SK-MEL-5 (cell line): ENCODE measurements at regions not wholly inside any gene's neighbourhood (a gene's known extent, or its start where the extent isn't known, plus 50 kb on each side); places are given as distances from the start of the nearest gene placed in this dataset.

Experiments used
- DNase-seq: peaks from one replicate; pipeline ENCODE4 v3.0.0-alpha.2; 2016; ENCODE audit warnings: low read depth, low spot score
- in situ Hi-C: cut with HindIII; loops from 2 replicates; pipeline ENCODE4 v1.10.0; 2016; ENCODE audit warnings: low sequenced_read_pairs, high pct_unique_total_duplicates, low pct_unique_long_range_greater_than_20kb

DNA sequence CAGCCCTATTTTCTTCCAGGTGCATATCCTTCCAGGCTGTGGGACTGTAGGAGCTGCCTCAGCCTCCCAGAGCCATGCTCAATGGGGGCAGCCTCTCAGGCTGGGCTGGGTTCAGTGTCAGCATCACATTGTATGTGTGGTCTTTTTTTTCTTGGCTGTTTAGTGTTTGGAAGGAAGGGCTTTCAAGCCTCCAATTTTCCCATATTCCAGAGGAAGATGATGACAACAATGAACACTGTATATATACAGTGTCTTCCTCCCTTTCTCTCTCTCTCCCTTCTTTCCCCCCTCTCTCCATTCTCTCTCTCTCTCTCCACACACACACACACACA lies 326.4 kb downstream of the DYSF start:
- in situ Hi-C loops: no loop called here
- no peak for DNase-seq

DNA sequence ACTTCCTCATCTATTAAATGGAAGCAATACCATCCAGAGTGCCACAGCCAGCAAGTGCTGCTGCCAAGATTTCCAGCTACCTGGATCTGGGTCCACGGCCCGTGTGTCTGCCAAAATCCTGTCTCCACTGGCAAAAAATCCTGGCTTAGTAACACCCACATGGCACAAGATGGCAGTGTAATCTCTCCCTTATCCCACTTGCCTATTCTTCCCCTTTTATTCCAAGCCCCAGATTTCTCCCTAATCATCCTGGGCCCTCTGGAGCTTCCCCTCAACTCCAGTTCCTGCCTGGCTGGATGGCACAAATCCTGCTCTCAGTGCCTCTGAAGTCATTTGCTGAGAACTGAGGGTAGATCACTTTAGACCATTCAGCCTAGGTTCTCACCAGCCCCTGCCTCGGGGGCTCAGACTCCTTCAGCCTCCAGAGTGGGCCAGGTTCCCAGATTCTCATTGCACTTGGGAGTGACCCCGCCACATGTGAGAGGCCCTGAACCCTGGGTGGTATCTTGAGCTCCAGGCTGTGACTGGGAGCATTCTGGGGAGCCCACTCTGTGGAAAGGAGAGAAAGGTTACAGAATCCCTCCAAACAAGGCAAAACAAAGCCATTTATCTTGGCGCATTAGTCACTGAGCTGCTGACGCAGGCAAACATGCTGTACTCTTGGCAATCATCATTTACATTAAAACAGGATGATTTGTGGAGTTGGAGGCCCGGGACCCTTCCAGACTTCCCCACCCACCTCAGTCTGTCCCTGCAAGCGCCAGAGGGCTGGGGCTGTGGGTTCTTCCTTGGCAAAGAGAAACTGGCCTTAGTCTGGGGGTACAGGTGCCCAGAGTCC lies 325.8 kb downstream of the DYSF start:
- in situ Hi-C loops: no loop called here

DNA sequence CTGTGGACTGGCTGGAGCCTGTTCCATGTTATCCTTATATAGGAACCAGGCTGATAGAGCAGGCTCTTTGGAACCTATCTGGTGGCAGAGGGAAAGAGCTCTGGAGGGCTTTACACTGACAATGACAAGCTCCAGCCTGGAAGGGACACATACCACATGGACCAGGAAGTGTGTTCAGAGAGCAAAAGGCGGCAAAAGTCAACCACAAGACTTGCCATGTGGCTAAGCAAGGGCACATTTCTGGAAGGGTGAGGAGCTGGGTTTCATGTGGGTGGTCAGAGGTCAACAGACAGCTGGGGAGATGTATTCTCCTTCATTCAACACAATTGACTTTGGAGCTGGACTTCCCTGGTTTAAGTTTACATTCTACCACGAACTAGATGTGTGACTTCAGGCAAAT lies 325.2 kb downstream of the DYSF start:
- DNase-seq: no peak
- in situ Hi-C loops: no loop called here

More for the DNA sequence above, 325.8 kb downstream of the DYSF start:
- DNase-seq: no peak

DNA sequence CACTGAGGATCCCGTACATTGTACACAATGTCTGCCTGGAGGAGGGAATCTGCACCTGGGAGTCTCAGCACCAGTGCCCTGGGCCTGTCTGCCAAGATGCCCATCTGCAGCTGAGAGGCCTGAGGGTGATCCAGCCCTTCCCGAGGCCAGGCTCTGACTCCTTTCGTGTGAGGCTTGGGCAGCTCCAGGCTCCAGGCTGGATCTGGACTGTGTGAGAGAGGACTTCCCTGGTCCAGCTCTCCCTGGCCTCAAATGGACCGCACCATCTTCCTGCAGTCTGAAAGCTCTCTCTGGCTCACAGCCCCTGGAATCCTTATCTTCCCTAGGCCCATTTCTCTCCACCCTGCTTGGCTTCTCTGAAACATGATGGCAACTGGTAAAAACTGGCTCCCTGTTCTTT lies 324.6 kb downstream of the DYSF start:
- no peak for DNase-seq
- in situ Hi-C loops: no loop called here

DNA sequence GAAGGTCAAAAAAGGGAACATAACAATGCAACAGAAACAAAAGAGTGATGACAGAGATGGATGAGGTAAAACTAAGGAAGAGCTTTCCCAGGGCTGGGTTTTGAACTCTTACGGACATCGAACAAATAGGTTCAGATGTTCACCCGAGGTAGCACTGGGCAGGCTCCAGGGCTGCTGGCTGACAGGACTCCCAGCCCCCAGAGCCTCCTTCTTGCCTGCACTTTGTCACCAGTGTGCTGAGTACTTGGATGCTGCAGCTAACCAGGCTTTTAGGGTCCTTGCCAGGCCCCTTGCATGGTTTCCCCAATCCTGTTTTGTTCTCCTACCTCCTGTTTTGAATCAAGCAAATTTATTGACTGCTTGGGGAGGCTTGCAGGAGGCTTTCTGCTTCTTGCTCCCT lies 322.9 kb downstream of the DYSF start:
- DNase-seq: no peak

DNA sequence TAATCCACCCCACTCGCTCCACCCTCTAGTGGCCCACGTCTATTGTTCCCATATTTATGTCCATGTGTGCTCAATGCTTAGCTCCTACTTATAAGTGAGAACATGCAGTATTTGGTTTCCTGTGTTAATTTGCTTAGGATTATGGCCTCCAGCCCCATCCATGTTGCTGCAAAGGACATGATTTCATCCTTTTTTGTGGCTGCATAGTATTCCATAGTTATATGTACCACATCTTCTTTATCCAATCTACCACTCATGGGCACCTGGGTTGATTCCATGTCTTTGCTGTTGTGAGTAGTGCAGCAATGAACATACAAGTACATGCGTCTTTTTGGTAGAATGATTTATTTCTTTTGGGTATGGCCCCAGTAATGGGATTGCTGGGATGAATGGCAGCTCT lies 319.9 kb downstream of the DYSF start:
- DNase-seq: no peak
- in situ Hi-C loops: no loop called here

More for the DNA sequence above, 322.9 kb downstream of the DYSF start:
- in situ Hi-C loops: no loop called here

DNA sequence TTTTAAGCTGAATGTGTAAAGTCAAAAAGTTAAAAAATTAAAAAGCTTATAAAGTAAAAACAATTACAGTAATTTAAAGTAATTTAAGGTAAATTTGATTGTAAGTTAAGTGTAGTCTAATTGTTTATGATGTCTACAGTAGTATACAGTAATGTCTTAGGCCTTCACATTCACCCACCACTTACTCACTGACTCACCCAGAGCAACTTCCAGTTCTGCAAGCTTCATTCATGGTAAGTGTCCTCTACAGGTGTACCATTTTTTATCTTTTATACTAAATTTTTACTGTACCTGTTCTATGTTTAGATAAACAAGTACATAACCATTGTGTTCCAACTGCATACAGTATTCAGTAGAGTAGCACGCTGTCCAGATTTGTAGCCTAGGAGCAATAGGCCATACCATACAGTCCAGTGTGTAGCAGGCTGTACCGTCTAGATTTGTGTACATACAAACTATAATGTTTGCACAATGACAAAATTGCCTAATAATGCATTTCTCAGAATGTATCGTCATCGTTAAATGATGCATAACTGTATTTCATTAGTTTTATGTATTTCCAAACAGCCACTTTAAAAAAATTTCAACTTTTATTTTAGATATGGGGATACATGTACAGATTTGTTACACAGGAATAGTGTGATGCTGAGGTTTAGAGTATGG lies 319.3 kb downstream of the DYSF start:
- in situ Hi-C loops: no loop called here
- no peak for DNase-seq

DNA sequence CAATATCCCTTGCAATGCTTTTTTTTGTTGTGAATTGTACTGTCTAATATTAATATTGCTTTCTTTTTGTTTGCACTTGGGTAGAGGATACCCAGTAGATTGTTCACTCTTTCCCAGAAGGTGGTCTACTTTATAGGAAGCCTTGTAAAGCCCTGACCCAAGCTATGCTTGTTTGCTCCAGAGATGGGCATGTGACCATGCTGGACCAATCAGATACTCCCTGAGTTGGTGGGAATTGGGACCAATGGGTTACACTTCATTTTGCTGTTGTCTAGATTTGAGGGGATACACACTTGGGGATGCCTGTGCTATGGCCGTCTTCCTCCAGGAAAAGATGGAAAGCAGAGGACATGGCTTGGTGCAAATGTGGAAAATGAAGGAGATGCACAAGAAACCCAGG lies 314.3 kb downstream of the DYSF start:
- DNase-seq: no peak
- in situ Hi-C loops: no loop called here

DNA sequence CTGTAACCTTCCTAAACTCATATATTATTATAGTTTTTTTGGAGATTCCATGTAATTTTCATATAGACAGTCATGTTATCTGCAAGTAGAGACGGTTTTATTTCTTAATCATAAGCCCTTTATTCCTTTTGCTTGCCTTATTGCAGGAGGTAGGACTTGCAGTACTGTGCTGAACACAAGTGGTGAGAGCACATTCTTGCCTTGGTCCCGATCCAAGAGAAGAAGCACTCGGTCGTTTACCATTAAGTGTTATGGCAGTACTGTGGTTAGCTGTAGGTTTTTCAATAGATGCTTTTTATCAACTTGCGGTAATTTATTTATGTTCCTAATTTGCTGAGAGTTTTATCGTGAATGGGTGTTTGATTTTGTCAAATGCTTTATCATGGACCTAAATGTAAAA lies 305.7 kb downstream of the DYSF start:
- no peak for DNase-seq
- in situ Hi-C loops: no loop called here

DNA sequence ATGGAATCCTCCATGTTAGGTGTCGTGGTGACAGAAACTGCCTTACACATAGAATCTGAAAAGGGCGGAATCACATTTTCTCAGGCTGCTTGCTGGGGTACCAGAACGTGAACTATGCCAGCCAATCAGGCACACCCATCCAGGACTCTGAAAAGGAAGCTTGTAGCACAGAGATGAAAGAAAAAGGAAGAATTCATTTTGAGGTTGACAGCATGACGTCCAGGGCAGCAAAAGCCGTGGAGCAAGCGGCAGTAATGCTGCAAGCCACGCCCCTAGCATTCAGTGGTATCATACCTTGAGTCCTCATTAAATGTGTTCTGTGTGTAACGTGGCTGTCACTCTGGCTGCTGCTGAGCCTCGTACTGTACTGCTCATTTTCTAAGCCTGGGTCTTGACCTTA lies 304.0 kb downstream of the DYSF start:
- no peak for DNase-seq
- in situ Hi-C loops: no loop called here

DNA sequence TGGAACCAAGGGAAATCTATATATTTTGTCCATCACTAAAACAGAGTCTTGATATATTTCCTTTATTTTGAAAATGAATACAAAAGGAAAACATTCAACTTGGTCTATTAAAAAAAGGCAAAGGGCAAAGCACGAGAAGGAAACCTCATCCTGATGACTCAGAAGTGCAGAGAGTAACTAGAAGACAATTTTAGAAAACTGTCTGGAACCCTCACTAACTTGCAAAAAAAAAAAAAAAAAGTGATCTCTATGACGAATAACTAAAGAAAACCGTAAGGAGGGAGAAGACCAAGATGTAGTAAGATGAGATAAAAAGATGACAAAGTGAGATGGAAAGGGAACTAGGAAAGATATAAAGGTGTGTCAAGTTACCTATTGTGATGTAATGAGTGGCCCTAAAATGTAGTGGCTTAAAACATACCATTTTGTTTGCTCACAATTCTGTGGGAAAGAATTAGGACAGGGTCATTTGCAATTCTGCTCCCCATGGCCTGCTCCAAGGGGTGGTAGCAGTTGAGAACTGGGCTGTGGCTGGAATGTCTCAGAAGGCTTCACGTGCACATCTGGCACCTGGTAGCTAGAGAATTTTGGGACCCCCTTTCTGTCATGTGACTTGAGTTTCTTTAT lies 303.0 kb downstream of the DYSF start:
- no peak for DNase-seq
- in situ Hi-C loops: no loop called here

DNA sequence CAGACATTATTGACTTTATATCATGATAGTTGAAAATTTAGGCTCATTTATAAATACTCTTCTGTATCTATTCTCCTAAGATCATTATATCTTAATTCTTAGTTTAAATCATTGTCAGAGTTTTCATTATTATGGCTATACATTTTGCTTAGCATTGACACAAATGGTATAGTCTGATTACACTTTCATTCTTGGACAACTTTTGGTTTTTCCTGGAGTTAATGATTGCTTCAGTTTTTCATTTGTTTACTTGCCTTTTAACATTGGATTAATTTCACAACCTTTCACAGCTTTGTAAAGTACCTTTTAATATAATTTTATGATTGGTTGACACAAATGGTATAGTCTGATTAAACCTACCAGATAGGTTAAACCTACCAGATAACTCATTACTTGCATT lies 298.2 kb downstream of the DYSF start:
- no peak for DNase-seq

DNA sequence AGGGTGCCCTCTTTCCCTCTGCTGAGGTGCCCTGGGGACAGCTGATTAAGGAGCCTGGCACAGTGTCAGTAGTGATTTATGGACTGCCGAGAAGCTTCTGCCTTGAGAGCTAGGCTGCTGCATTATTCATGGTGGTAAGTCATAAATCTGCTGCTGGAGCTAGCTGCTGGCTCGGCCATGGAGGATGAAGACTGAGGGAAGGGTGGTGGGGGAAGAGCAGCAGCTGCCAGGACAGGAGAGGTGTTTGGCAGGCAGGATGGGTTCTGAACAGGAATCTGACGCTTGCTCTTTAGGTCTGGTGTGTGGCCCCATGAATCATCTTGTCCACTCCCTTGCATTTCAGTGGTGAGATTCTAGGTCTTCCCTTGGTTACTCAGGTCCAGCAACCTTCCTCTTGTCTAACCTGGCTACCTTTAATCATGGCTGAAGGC lies 296.3 kb downstream of the DYSF start:
- in situ Hi-C loops: no loop called here
- DNase-seq: no peak

More for the DNA sequence above, 298.2 kb downstream of the DYSF start:
- in situ Hi-C loops: no loop called here

DNA sequence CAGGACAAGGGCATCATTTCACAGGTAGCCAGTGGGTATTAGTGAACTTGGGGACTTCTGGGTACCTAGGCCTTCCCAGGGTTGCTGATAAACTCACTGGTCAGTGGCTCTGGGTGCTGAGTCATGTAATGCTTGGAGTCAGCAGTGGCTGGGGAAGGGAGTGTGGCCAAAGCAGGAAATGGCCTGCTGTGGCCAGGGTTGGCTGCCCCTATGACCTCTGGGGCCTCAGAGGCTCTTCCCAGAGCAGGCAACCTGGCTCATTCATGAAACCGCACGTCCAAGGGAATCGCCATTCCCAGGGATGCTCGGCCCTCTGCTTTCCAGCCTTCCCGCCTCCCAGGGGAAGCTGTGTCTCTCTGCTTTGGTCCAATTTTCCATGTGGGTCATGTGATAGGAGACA lies 294.9 kb downstream of the DYSF start:
- in situ Hi-C loops: no loop called here

DNA sequence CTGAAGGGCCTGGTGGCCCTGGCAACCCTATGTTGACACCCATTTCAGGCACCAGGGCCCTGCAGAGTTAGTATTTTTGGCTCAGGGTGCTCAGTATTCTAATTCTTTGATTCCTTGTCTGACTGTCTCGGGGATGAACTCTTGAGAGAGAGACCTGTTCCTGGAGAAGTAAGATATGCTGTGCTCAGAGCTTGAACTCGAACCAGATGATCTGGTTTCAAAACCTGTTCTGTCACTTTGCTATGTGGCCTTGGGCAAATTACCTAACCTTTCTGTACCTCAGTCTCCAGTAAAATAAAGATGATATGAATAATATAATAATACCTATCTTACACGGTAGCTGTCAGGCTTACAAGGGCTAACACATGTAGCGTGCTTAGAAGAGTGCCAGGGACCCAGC lies 294.2 kb downstream of the DYSF start:
- no peak for DNase-seq
- in situ Hi-C loops: no loop called here

More for the DNA sequence above, 294.9 kb downstream of the DYSF start:
- no peak for DNase-seq

DNA sequence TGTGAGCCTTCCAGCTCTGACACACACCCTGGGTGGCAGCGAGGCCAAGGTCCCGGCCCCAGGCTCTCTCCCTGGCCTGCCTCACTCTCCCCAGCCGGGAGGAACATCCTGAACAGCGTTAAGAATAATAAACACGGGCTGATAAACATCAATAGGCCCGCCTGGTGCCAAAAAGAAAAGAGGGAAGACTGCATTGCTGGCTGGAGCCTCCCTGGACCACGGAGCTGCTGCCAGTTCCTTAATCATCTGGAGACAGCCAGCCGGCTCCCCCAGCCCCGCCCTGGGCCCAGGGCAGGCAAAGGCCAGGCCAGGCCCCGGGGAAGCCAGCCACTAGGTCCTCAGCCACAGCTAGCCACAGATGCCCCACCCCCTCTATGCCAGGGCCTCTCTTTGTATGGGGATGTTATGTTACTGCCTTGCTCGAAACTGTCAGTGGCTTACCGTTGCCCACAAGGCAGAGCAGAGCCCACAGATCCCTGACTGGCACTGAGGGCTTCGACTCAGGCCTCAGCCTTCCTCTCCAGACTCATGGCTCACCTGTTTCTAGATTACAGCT lies 293.7 kb downstream of the DYSF start:
- no peak for DNase-seq
- in situ Hi-C loops: no loop called here

DNA sequence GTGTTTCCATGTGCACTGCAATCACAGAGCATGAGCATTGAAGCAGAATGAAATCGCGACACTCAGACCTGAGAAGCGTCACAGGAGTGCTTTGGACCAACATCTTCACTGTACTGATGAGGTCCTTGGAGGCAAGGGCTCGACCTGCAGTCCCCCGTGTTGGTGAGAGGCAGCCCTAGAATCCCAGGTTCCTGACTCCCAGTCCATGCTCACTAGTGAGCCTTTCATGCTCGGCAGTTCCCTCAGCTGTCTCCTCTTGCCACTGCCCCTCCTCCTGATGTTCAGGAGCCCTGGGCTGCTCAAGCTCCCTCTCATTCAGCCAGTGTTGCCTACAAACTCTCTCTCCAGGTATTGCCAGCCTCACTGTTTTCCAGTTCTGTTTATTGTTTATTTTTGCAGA lies 291.4 kb downstream of the DYSF start:
- in situ Hi-C loops: no loop called here
- DNase-seq: no peak

DNA sequence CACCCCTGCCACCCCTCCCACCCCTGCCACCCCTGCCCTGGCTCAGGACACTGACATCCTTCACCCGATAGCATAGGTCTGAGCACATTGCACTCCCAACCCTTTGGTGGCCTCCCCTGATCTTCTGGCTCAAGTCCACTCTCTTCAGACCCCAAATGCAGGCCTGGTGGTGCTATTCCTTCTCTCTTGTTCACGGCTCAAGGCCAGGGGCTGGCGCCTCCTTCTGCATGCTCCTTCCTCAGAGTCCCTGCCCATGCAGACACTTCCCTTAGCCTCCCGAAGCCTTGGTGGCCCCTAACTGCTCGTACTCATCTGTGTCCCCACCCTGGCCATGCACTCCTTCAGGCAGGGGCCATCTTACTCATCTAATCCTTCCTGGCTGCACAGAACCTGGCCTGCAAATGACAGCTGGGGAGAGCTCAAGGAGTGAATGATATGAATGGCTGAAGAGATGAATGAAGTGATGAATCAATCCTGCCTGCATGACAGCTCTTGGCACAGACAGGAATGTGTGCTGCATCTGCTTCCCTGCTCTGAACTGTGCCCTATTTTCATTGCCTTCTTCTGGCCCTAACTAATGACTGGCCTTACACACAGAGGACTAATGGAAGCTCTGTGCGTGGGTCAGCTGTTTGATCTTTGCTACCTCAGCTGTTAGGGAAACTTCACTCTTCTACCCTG lies 290.8 kb downstream of the DYSF start:
- DNase-seq: no peak
- in situ Hi-C loops: no loop called here
